T-cell (primary cell): ENCODE measurements at regions not wholly inside any gene's neighbourhood (a gene's known extent, or its start where the extent isn't known, plus 50 kb on each side); places are given as distances from the start of the nearest gene placed in this dataset.
"Not testable (repeated sequence)": the region's sequence is repeated elsewhere in the genome, so short reads cannot be mapped to it uniquely, and the experiment has no call there.

ENCODE experiments used
- ATAC-seq, 4 experiments: fragments of 200-7000 bp in 3 of 4; fragments of 150-1000 bp in 1 of 4; cut with Tn5 transposase; replicated peaks in 1 of 4; 1 replicate in 3 of 4; 2 replicates in 1 of 4; pipeline ENCODE4 v1.10.0; 2021; ENCODE audit warnings: moderate library complexity in 3 of 4, mild to moderate bottlenecking in 2 of 4, moderate number of reproducible peaks in 1 of 4
- CTCF ChIA-PET, 2 donors: fragments of 300-600 bp; sonication (Branson Sonifier 250); formaldehyde crosslinking; loops; one replicate each; lab custom pipeline; 2022; ENCODE audit warnings: antibody characterized with exemption in 2 of 2; lab: Charles Lee
- POLR2A ChIA-PET, 2 donors: fragments of 300-600 bp; sonication (Branson Sonifier 250); formaldehyde crosslinking; loops; one replicate each; lab custom pipeline; 2022; ENCODE audit warnings: antibody characterized with exemption in 2 of 2; lab: Charles Lee
- DNase-seq, 35 experiments: peaks; one replicate each; pipeline versions ENCODE4 v3.0.0 to v3.0.0-alpha.2; 2013 to 2023
- H3K27ac ChIP-seq: one replicate; pipeline ENCODE4 v1.5.1; 2013; ENCODE audit warnings: low read length
- H3K27me3 ChIP-seq, 2 experiments: replicated peaks in 1 of 2; 1 replicate in 1 of 2; 2 replicates in 1 of 2; pipeline versions ENCODE4 v1.6.1 to v1.7.0; 2013; ENCODE audit warnings: low read length in 1 of 2, mixed read lengths in 1 of 2; ENCODE audit not compliant: control insufficient read depth in 2 of 2, insufficient read depth in 2 of 2; ENCODE audit errors: extremely low read depth in 1 of 2
- H3K36me3 ChIP-seq, 2 donors: 1 replicate in 1 of 2; 2 replicates in 1 of 2; pipeline versions ENCODE4 v1.6.1 to v1.7.0; 2013; ENCODE audit warnings: low read length in 1 of 2; ENCODE audit not compliant: control insufficient read depth in 2 of 2, insufficient read depth in 1 of 2; ENCODE audit errors: extremely low read depth in 1 of 2
- H3K4me1 ChIP-seq, 2 experiments: 1 replicate in 1 of 2; 2 replicates in 1 of 2; pipeline versions ENCODE4 v1.6.1 to v1.7.0; 2013; ENCODE audit warnings: low read length in 2 of 2, mixed read lengths in 1 of 2; ENCODE audit not compliant: insufficient read depth in 2 of 2, control insufficient read depth in 1 of 2; ENCODE audit errors: extremely low read depth in 1 of 2
- H3K4me3 ChIP-seq, 2 donors: 1 replicate in 1 of 2; 2 replicates in 1 of 2; pipeline versions ENCODE4 v1.5.1 to v1.7.0; 2013; ENCODE audit warnings: mild to moderate bottlenecking in 2 of 2, low read length in 1 of 2, moderate library complexity in 1 of 2; ENCODE audit not compliant: control insufficient read depth in 1 of 2; ENCODE audit errors: extremely low read depth in 1 of 2
- H3K9me3 ChIP-seq: 2 replicates; pipeline ENCODE4 v1.7.0; 2013
- H3K27ac Mint-ChIP-seq, 2 donors: one replicate each; pipeline ENCODE4 v1.8.0; 2020 to 2021; ENCODE audit warnings: mild to moderate bottlenecking in 2 of 2, mixed read lengths in 2 of 2
- H3K27me3 Mint-ChIP-seq, 2 donors: one replicate each; pipeline ENCODE4 v1.8.0; 2021 to 2022; ENCODE audit warnings: mixed read lengths in 2 of 2
- H3K36me3 Mint-ChIP-seq: one replicate; pipeline ENCODE4 v1.8.0; 2021; ENCODE audit warnings: mixed read lengths
- H3K4me1 Mint-ChIP-seq, 3 donors: one replicate each; pipeline ENCODE4 v1.8.0; 2020 to 2022; ENCODE audit warnings: mixed read lengths in 3 of 3, mild to moderate bottlenecking in 1 of 3
- H3K4me3 Mint-ChIP-seq, 3 donors: one replicate each; pipeline ENCODE4 v1.8.0; 2020 to 2022; ENCODE audit warnings: mild to moderate bottlenecking in 3 of 3, mixed read lengths in 3 of 3, moderate library complexity in 3 of 3
- H3K9me3 Mint-ChIP-seq, 3 donors: one replicate each; pipeline ENCODE4 v1.8.0; 2020 to 2022; ENCODE audit warnings: mixed read lengths in 3 of 3
- WGBS: methylation state at CpG from one replicate; pipeline ENCODE4 v1.1.5; 2013; ENCODE audit warnings: missing lambda C conversion rate; ENCODE audit not compliant: insufficient coverage; 5-methylcytosine and 5-hydroxymethylcytosine counted together

DNA sequence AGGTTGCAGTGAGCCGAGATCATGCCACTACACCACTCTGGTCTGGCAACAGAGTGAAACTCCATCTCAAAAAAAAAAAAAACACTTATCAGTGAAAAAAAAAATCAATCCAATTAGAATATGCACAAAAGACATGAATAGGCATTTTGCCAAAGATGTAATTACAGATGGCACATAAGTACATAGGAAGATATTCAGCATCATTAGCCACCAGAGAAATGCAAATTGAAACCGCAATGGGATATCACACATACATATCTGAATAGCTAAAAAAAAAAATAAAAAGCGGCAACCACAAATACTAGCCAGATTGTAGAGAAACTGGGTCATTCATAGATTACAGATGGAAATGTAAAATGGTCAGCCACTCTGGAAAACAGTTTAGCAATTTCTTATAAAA is 1310.8 kb downstream of the XPNPEP1 start:
- Mint-ChIP-seq H3K9me3 (peaks cover 8 to 22% (median 21%) of the 10 kb centered on the region in 3 donors), H3K27ac (no peak overlapping the region), H3K4me3 (no peak overlapping the region), H3K36me3 (no peaks in the 10 kb centered on the region), H3K4me1 (no peaks in the 10 kb centered on the region), H3K27me3 (no peaks in the 10 kb centered on the region)
- no CpG with 5 or more reads among the region's 3 CpGs for WGBS
- POLR2A ChIA-PET = interaction anchor here in 1 of 2 donors (0.6 kb wide), 1 partner anchor 1600 kb away, joined by 4 read pairs; no protein-coding TSS in a partner anchor
- Histone ChIP-seq H3K27ac (no peak overlapping the region), H3K27me3 (no peaks in the 10 kb centered on the region), H3K9me3 (no peaks in the 10 kb centered on the region), H3K4me1 (no peaks in the 10 kb centered on the region), H3K4me3 (no peak overlapping the region), H3K36me3 (no peaks in the 10 kb centered on the region)
- DNase-seq = no peak
- ATAC-seq = no peak
- CTCF ChIA-PET = interaction anchor here in 1 of 2 donors (0.5 kb wide), 1 partner anchor 52 kb away, joined by 6 read pairs; no protein-coding TSS in a partner anchor

DNA sequence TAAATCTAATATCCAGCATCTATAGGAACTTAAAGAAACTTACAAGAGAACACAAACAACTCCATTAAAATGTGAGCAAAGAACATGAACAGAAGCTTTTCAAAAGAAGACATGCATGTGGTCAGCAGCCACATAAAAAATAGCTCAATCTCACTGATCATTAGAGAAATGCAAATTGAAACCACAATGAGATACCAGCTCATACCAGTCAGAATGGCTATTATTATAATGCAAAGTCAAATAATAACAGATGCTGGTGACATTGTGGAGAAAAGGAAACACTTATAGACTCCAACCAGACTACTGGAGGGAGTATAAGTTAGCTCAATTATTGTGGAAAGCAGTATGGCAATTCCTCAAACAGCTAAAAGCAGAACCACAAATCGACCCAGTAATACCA is 1314.5 kb downstream of the XPNPEP1 start:
- H3K9me3 ChIP-seq = no peaks in the 10 kb centered on the region
- H3K9me3 Mint-ChIP-seq = peaks cover 4 to 23% (median 19%) of the 10 kb centered on the region in 3 donors
- no peak for DNase-seq
- H3K4me1 Mint-ChIP-seq = no peaks in the 10 kb centered on the region
- no peak overlapping the region for H3K27ac ChIP-seq
- ChIA-PET CTCF (no interaction called here), POLR2A (no interaction called here)
- H3K27me3 Mint-ChIP-seq = no peaks in the 10 kb centered on the region
- H3K36me3 Mint-ChIP-seq = no peaks in the 10 kb centered on the region
- H3K4me1 ChIP-seq = no peaks in the 10 kb centered on the region
- no peaks in the 10 kb centered on the region for H3K27me3 ChIP-seq
- no peak overlapping the region for H3K27ac Mint-ChIP-seq
- no CpG with 5 or more reads among the region's 1 CpG for WGBS
- H3K4me3 Mint-ChIP-seq = no peak overlapping the region
- H3K4me3 ChIP-seq = no peak overlapping the region
- H3K36me3 ChIP-seq = no peaks in the 10 kb centered on the region
- no peak for ATAC-seq

DNA sequence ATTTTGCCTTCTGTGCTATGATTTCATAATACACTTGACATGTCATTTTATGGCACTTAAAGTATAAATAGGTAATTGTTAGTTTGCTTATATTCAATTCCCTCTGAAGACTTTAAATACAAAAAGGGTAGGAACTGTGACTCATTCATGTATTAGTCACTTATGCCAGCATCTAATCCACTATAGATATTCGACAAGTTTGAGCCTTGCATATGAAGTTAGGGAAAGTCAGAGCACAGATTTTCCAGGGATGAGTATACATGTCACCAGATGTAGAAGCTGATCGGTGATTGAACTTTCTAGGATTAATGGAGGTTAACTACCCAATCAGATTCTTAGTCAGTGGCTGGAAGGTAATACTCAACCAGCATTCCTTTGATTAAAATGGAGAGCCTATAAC is 1321.5 kb downstream of the XPNPEP1 start:
- no peak for DNase-seq
- WGBS = no CpG with 5 or more reads among the region's 2 CpGs
- Histone ChIP-seq H3K27ac (no peak overlapping the region), H3K4me1 (no peaks in the 10 kb centered on the region), H3K27me3 (no peaks in the 10 kb centered on the region), H3K36me3 (no peaks in the 10 kb centered on the region), H3K4me3 (no peak overlapping the region), H3K9me3 (no peaks in the 10 kb centered on the region)
- Mint-ChIP-seq H3K27me3 (no peaks in the 10 kb centered on the region), H3K9me3 (peaks cover 6 to 14% (median 11%) of the 10 kb centered on the region in 3 donors), H3K27ac (no peak overlapping the region), H3K4me1 (no peaks in the 10 kb centered on the region), H3K36me3 (no peaks in the 10 kb centered on the region), H3K4me3 (no peak overlapping the region)
- ChIA-PET POLR2A (no interaction called here), CTCF (no interaction called here)
- ATAC-seq = no peak

DNA sequence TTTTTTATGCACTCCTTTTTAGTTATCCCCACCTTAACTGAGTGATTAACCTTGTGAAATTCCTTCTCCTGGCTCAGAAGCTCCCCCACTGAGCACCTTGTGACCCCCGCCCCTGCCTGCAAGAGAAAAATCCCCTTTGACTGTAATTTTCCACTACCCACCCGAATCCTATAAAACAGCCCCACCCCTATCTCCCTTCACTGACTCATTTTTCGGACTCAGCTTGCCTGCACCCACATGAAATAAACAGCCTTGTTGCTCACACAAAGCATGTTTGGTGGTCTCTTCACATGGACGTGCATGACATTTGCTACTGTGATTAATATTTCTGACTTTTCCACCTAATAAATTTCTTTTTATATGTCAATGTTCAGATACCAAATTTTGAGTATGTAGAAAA is 1322.8 kb downstream of the XPNPEP1 start:
- POLR2A ChIA-PET, H3K4me3 Mint-ChIP-seq, ATAC-seq, H3K4me1 Mint-ChIP-seq, H3K9me3 ChIP-seq, H3K36me3 ChIP-seq, H3K27ac ChIP-seq, H3K4me3 ChIP-seq, H3K4me1 ChIP-seq, H3K27ac Mint-ChIP-seq, CTCF ChIA-PET, H3K36me3 Mint-ChIP-seq, H3K27me3 Mint-ChIP-seq, H3K27me3 ChIP-seq, DNase-seq: not testable (repeated sequence)
- peaks cover 5 to 14% (median 11%) of the 10 kb centered on the region in 3 donors for H3K9me3 Mint-ChIP-seq
- 69% methylated on average over 2 of the region's 4 CpGs for WGBS

DNA sequence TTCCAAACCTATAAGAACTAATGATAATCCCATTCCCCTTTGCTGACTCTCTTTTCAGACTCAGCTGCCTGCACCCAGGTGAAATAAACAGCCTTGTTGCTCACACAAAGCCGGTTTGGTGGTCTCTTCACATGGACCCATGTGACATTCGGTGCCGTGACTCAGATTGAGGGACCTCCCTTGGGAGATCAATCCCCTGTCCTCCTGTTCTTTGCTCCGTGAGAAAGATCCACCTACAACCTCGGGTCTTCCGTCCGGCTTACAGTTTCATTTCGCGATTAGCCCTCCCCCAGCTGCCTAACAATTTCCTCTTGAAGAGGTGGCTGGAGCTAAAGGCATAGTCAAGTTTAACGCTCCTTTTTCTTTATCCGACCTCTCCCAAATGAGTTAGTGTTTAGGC is 1324.0 kb downstream of the XPNPEP1 start:
- H3K27me3 ChIP-seq, H3K36me3 Mint-ChIP-seq, H3K4me1 Mint-ChIP-seq, H3K27me3 Mint-ChIP-seq, H3K4me1 ChIP-seq, H3K27ac ChIP-seq, DNase-seq, H3K4me3 ChIP-seq, H3K4me3 Mint-ChIP-seq, CTCF ChIA-PET, H3K27ac Mint-ChIP-seq, H3K9me3 ChIP-seq, ATAC-seq, POLR2A ChIA-PET, H3K36me3 ChIP-seq: not testable (repeated sequence)
- 54% methylated on average over 4 of the region's 11 CpGs for WGBS
- H3K9me3 Mint-ChIP-seq = peaks cover 7 to 14% (median 11%) of the 10 kb centered on the region in 3 donors

DNA sequence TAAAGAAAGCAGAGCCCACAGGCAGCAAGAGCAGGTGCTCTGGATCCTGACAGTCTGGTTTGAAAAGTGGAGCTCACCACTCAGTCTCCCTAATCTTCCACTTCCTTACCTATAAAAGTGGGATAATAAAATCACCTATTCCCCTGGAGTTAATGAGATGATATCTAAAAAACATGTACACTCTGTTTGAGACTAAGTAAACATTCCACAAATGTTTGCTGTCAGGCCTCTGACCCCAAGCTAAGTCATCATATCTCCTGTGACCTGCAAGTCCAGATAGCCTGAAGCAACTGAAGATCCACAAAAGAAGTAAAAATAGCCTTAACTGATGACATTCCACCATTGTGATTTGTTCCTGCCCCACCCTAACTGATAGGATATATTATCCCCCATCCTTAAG is 1324.5 kb downstream of the XPNPEP1 start:
- H3K27me3 Mint-ChIP-seq = no peaks in the 10 kb centered on the region
- no peaks in the 10 kb centered on the region for H3K9me3 ChIP-seq
- no peak for DNase-seq
- H3K27me3 ChIP-seq = no peaks in the 10 kb centered on the region
- H3K36me3 Mint-ChIP-seq = no peaks in the 10 kb centered on the region
- no peaks in the 10 kb centered on the region for H3K4me1 ChIP-seq
- no peak overlapping the region for H3K27ac ChIP-seq
- no peak overlapping the region for H3K4me3 Mint-ChIP-seq
- CTCF ChIA-PET = no interaction called here
- H3K4me1 Mint-ChIP-seq = no peaks in the 10 kb centered on the region
- no peaks in the 10 kb centered on the region for H3K36me3 ChIP-seq
- no peak for ATAC-seq
- POLR2A ChIA-PET = no interaction called here
- H3K4me3 ChIP-seq = no peak overlapping the region
- H3K27ac Mint-ChIP-seq = no peak overlapping the region
- H3K9me3 Mint-ChIP-seq = peaks cover 7 to 14% (median 11%) of the 10 kb centered on the region in 3 donors

DNA sequence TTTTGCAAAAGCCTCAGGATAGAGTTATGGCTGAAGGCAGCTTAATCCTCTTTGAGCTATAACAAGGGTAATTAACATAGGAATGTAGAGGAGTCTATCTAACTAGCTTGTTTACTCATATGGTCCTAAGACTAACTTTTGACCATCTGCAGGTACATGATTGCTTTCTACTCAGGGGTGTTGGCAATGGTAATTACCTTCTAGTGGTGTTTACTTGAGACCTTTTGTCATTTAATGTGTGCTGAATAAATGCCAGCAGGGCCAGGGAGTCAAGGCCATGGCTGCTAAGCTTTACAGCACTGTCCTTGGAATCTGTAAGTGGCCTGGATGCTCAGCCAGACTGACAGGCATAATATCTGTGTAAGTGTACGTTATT is 1325.0 kb downstream of the XPNPEP1 start:
- Histone ChIP-seq H3K27ac (no peak overlapping the region), H3K4me3 (no peak overlapping the region), H3K4me1 (no peaks in the 10 kb centered on the region), H3K36me3 (no peaks in the 10 kb centered on the region), H3K27me3 (no peaks in the 10 kb centered on the region), H3K9me3 (no peaks in the 10 kb centered on the region)
- ChIA-PET POLR2A (no interaction called here), CTCF (no interaction called here)
- no peaks in the 10 kb centered on the region for H3K36me3 Mint-ChIP-seq
- peaks cover 4 to 11% (median 7%) of the 10 kb centered on the region in 3 donors for H3K9me3 Mint-ChIP-seq
- WGBS = no CpG with 5 or more reads among the region's 1 CpG
- no peaks in the 10 kb centered on the region for H3K4me1 Mint-ChIP-seq
- ATAC-seq (no peak), DNase-seq (no peak)
- H3K27ac Mint-ChIP-seq = no peak overlapping the region
- H3K27me3 Mint-ChIP-seq = no peaks in the 10 kb centered on the region
- H3K4me3 Mint-ChIP-seq = no peak overlapping the region
